ENCODE measurements at regions not wholly inside any gene's neighbourhood (a gene's known extent, or its start where the extent isn't known, plus 50 kb on each side); places are given as distances from the start of the nearest gene placed in this dataset.

GRCh38 chr20:50431066-50431450, 79.1 kb upstream of the PTPN1 start:
- H2AFZ ChIP-seq (ENCODE audit: low read depth, low read length): no peak overlapping the region
- BruUV-seq (replicated peaks): no TSS peak
- FAIRE-seq (no peak), DNase-seq (ENCODE audit: low read depth, low spot score) (no peak)
- no peak overlapping the region for H3K9ac ChIP-seq (replicated peaks; ENCODE audit: extremely low read depth, insufficient read depth, low read length)
- no peak overlapping the region for H3K4me2 ChIP-seq (ENCODE audit: insufficient read depth, low read length)
- TF ChIP-seq POLR2A (IDR thresholded peaks at IDR 0.05; ENCODE audit: low read depth, low read length): no peak
- TF ChIP-seq JUN (IDR thresholded peaks at IDR 0.05; ENCODE audit: borderline replicate concordance, insufficient read depth, insufficient read length, low read depth): no peak
- no peak for TF ChIP-seq GATA2 (IDR thresholded peaks at IDR 0.05; ENCODE audit: insufficient read depth, insufficient read length, low read depth, low read length)
- TF ChIP-seq CTCF (IDR thresholded peaks at IDR 0.05; ENCODE audit: extremely low read depth in 1 of 2, insufficient read depth in 1 of 2, low read depth in 1 of 2, low read length in 2 of 2): no peak
- no peak for TF ChIP-seq MYC (IDR thresholded peaks at IDR 0.05; ENCODE audit: low read depth, low read length)
- TF ChIP-seq POLR2AphosphoS5 (IDR thresholded peaks at IDR 0.05; ENCODE audit: insufficient read depth, low read depth, low read length): no peak
- ChIA-PET POLR2A (no interaction called here), CTCF (no interaction called here)
- no peaks in the 10 kb centered on the region for H3K9me3 ChIP-seq (replicated peaks; ENCODE audit: control insufficient read depth, insufficient read depth, low read length)
- intact Hi-C loops (cut with micrococcal nuclease): no loop called here
- H3K4me3 ChIP-seq (replicated peaks in 1 of 3; ENCODE audit: insufficient read depth in 1 of 3, low read depth in 1 of 3, low read length in 3 of 3): no peak overlapping the region
- no peaks in the 10 kb centered on the region for H3K36me3 ChIP-seq (ENCODE audit: control insufficient read depth in 2 of 2, extremely low read depth in 1 of 2, insufficient read depth in 2 of 2, low read length in 2 of 2)
- no peaks in the 10 kb centered on the region for H3K79me2 ChIP-seq (ENCODE audit: control insufficient read depth, insufficient read depth, low read length)
- no peaks in the 10 kb centered on the region for H4K20me1 ChIP-seq (replicated peaks; ENCODE audit: control insufficient read depth, extremely low read depth, insufficient read depth, low read length)
- H3K27ac ChIP-seq (ENCODE audit: insufficient read depth, low read depth, low read length): no peak overlapping the region
- peaks cover 2% of the 10 kb centered on the region for H3K4me1 ChIP-seq (ENCODE audit: control insufficient read depth, extremely low read depth, insufficient read depth, low read length)
- no peaks in the 10 kb centered on the region for H3K27me3 ChIP-seq (ENCODE audit: control insufficient read depth in 2 of 2, insufficient read depth in 2 of 2, low read length in 2 of 2)
- H3K9me1 ChIP-seq (replicated peaks; ENCODE audit: control insufficient read depth, extremely low read depth, insufficient read depth, low read length): no peaks in the 10 kb centered on the region
- dilution Hi-C loops (cut with MboI; ENCODE audit: extremely low pct_ligation_motif_present, low sequenced_read_pairs): no loop called here

All from endothelial cell of umbilical vein (primary cell).